Pancreas (tissue), 10 donors: ENCODE measurements at regions not wholly inside any gene's neighbourhood (a gene's known extent, or its start where the extent isn't known, plus 50 kb on each side); places are given as distances from the start of the nearest gene placed in this dataset.

Source experiments
- ATAC-seq, 4 donors: fragments of 200-7000 bp; cut with Tn5 transposase; one replicate each; pipeline versions ENCODE4 v1.8.0 to v1.9.1; 2020; ENCODE audit warnings: mild to moderate bottlenecking in 4 of 4, moderate library complexity in 4 of 4
- DNase-seq, 6 donors: peaks; one replicate each; pipeline ENCODE4 v3.0.0-alpha.2; 2020
- FAIRE-seq: peaks from 2 replicates; lab custom pipeline; 2012; peaks lifted over from hg19 to GRCh38; lab: Jason Lieb, UNC
- H3K27ac ChIP-seq, 4 donors: fragments of 200-600 bp; sonication (generic); 1 replicate in 3 of 4; 2 replicates in 1 of 4; pipeline versions ENCODE4 v1.5.0 to v1.8.0; 2020
- H3K27me3 ChIP-seq, 4 donors: fragments of 200-600 bp; one replicate each; pipeline ENCODE4 v1.8.0; 2021
- H3K36me3 ChIP-seq, 3 donors: fragments of 200-600 bp; sonication (generic) in 1 of 3; one replicate each; pipeline versions ENCODE4 v1.5.0 to v1.8.0; 2020 to 2021
- H3K4me1 ChIP-seq, 3 donors: fragments of 200-600 bp; one replicate each; pipeline ENCODE4 v1.8.0; 2021
- H3K4me3 ChIP-seq, 4 donors: fragments of 200-600 bp; sonication (generic) in 2 of 4; one replicate each; pipeline versions ENCODE4 v1.5.0 to v1.8.0; 2020 to 2021
- H3K9me3 ChIP-seq, 4 donors: fragments of 200-600 bp; one replicate each; pipeline ENCODE4 v1.8.0; 2021
- WGBS, 2 donors: extraction: QIAGEN DNeasy Blood & Tissue Kit; methylation state at CpG; one replicate each; pipeline ENCODE4 v1.1.7; 2013; 5-methylcytosine and 5-hydroxymethylcytosine counted together
- intact Hi-C, 3 donors: fragments of 100-400 bp; cut with DNase I; formaldehyde crosslinking; loops; one replicate each; pipeline versions ENCODE4 v1.11.1 to v1.14.2; 2022
- TF ChIP-seq, protein P1 (sequence below), 4 donors: fragments of 200-600 bp; sonication (generic) in 3 of 4; IDR thresholded peaks; one replicate each; pipeline versions ENCODE4 v1.5.0 to v1.8.0; 2021; ENCODE audit warnings: antibody characterized with exemption in 4 of 4
- donor health status: healthy with polysubstance abuse.
- donor health status: DM: no; HTN: no; CAD: no; lungs with moderate emphysema.
- donor health status: DM: no; HTN: no; CAD: no.
- donor health status: control.
- donor health status: control.
- donor health status: Bipolar disorder and iron deficiency.
- donor health status: DM: yes; HTN: yes; CAD: no.
- donor health status: DM: no; HTN: no; CAD: no.
- donor health status: DM: no; HTN: no; CAD: no.
- donor health status: DM: yes; HTN: yes; CAD: no.

DNA sequence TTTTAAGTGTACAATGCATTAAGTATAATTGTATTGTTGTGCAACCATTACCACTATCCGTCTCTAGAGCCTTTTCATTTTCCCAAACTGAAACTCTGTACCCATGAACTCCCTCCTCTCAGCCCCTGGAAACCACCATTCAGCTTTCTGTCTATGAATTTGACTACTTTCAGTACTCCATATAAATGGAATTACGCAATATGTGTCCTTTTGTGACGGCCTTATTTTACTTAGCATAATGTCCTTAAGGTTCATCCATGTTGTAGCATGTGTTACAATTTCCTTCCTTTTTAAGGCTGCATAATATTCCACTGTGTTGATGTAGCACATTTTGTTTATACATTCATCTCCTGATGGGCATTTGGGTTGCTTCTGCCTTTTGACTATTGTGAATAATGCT is 143.6 kb upstream of the KCNG1 start:
- DNase-seq (no peak), ATAC-seq (no peak), FAIRE-seq (no peak)
- TF ChIP-seq, protein P1, sequence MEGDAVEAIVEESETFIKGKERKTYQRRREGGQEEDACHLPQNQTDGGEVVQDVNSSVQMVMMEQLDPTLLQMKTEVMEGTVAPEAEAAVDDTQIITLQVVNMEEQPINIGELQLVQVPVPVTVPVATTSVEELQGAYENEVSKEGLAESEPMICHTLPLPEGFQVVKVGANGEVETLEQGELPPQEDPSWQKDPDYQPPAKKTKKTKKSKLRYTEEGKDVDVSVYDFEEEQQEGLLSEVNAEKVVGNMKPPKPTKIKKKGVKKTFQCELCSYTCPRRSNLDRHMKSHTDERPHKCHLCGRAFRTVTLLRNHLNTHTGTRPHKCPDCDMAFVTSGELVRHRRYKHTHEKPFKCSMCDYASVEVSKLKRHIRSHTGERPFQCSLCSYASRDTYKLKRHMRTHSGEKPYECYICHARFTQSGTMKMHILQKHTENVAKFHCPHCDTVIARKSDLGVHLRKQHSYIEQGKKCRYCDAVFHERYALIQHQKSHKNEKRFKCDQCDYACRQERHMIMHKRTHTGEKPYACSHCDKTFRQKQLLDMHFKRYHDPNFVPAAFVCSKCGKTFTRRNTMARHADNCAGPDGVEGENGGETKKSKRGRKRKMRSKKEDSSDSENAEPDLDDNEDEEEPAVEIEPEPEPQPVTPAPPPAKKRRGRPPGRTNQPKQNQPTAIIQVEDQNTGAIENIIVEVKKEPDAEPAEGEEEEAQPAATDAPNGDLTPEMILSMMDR (IDR thresholded peaks at IDR 0.05): no peak
- H3K27me3 ChIP-seq: no peaks in the 10 kb centered on the region
- H3K9me3 ChIP-seq: no peaks in the 10 kb centered on the region
- no peak overlapping the region for H3K4me3 ChIP-seq
- H3K27ac ChIP-seq: no peak overlapping the region
- intact Hi-C loops: no loop called here
- H3K36me3 ChIP-seq: no peaks in the 10 kb centered on the region
- 46 to 64% methylated on average over 3 of the region's 3 CpGs for WGBS, 2 donors
- no peaks in the 10 kb centered on the region for H3K4me1 ChIP-seq

DNA sequence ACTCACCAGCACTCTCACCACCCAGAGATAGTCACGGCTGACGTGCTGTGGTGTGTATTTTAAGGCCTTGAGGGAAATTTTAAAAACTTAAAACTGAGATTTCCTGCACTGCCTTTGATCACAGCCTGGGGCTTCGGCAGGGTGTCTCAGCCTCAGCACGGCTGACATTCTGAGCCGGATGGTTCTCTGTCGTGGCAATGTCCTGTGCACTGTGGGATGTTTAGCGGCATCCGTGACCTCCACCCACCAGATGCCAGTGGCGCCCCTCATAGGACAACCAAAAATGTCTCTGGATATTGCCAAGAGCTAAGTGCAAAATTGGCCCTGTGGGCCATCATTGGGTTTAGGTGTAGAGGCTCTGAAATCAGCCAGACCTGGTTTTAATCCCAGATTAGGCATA is 142.2 kb upstream of the KCNG1 start:
- H3K27me3 ChIP-seq: no peaks in the 10 kb centered on the region
- TF ChIP-seq, protein P1 (IDR thresholded peaks at IDR 0.05): no peak
- no peaks in the 10 kb centered on the region for H3K36me3 ChIP-seq
- ATAC-seq (no peak), FAIRE-seq (no peak), DNase-seq (no peak)
- 67 to 78% methylated on average over 9 of the region's 9 CpGs for WGBS, 2 donors
- no peak overlapping the region for H3K27ac ChIP-seq
- H3K9me3 ChIP-seq: no peaks in the 10 kb centered on the region
- no peak overlapping the region for H3K4me3 ChIP-seq
- intact Hi-C loops: no loop called here
- H3K4me1 ChIP-seq: no peaks in the 10 kb centered on the region

DNA sequence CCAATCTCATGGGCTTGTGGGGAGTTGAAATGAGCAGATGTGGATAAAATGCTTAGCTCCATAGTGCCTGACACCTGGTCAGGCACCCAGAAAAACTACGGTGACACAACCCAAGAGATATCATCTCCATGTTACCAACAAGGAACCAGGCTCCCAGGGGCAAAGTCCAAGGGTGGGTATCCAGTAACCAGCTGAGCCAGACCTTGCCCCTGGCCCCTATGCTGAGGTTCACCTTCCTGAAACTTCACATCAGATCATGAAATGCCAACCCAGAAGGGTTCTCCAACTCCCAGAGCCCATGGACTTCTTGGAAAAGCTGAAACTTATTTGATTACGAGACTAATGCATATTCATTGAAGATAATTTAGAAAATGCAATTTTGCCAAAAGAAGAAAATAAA is 141.8 kb upstream of the KCNG1 start:
- DNase-seq: no peak
- ATAC-seq: no peak
- no peak for FAIRE-seq

DNA sequence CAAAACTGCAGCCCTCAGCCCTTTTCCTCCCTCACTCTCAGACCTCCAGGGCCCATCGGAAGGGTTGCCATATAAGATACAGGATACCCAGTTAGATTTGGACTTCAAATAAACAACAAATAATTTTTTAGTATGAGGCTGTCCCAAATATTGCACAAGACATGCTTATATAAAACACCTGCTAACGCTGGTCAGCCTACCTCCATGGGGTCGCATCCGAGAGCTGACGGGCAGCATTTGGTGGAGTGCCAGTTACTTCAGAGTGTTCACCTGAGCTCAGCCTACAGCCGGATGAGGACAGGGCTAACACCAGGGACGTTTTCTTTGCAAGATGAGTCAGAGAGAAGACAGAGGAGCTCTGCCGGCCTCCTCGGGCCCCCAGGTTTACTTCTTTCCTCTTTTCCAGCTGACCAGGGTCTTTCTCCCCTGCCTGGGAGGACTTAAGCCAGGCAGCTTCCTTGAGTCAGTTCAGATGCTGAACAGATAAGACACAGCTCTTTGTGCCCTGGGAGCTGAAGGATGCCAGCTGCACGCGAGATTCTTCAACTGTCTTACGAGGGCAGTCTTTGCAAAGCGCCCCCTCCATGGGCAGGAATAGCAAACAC is 141.2 kb upstream of the KCNG1 start:
- FAIRE-seq (no peak), ATAC-seq (no peak), DNase-seq (no peak)
- Histone ChIP-seq H3K36me3 (no peaks in the 10 kb centered on the region), H3K27ac (no peak overlapping the region), H3K4me1 (no peaks in the 10 kb centered on the region), H3K9me3 (no peaks in the 10 kb centered on the region), H3K27me3 (no peaks in the 10 kb centered on the region), H3K4me3 (no peak overlapping the region)
- intact Hi-C loops: no loop called here
- WGBS, 2 donors: 60 to 74% methylated on average over 13 of the region's 13 CpGs
- TF ChIP-seq, protein P1 (IDR thresholded peaks at IDR 0.05): no peak

More for the DNA sequence above, 141.8 kb upstream of the KCNG1 start:
- no peaks in the 10 kb centered on the region for H3K36me3 ChIP-seq
- TF ChIP-seq, protein P1 (IDR thresholded peaks at IDR 0.05): no peak
- 50 to 72% methylated on average over 2 of the region's 2 CpGs for WGBS, 2 donors
- H3K4me1 ChIP-seq: no peaks in the 10 kb centered on the region
- H3K4me3 ChIP-seq: no peak overlapping the region
- H3K9me3 ChIP-seq: no peaks in the 10 kb centered on the region
- H3K27me3 ChIP-seq: no peaks in the 10 kb centered on the region
- no peak overlapping the region for H3K27ac ChIP-seq
- intact Hi-C loops: no loop called here

DNA sequence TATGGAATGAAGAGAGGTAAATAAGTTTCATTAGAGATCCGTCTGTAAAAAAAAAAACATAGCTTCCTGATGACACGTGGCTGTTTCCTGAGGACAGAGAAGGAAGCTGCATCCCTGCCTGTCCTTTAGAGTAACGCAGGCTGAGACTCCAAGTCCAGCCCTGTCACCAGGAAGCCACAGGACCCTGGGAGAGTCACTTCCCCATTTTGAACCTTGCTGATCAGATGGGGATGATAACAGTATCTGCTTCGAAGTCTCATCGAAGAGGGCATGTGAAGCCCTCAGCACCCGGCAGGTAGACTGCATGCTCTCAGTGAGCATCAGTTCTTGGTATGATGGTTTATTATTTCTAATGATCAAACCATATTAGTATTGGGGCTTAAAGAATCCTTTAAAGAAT is 139.1 kb upstream of the KCNG1 start:
- no peaks in the 10 kb centered on the region for H3K27me3 ChIP-seq
- H3K27ac ChIP-seq: no peak overlapping the region
- intact Hi-C loops: no loop called here
- TF ChIP-seq, protein P1 (IDR thresholded peaks at IDR 0.05): no peak
- DNase-seq (no peak), ATAC-seq (no peak), FAIRE-seq (no peak)
- WGBS, 2 donors: 56 to 65% methylated on average over 6 of the region's 6 CpGs
- H3K9me3 ChIP-seq: no peaks in the 10 kb centered on the region
- no peaks in the 10 kb centered on the region for H3K4me1 ChIP-seq
- no peak overlapping the region for H3K4me3 ChIP-seq
- no peaks in the 10 kb centered on the region for H3K36me3 ChIP-seq
